ENCODE measurements at regions not wholly inside any gene's neighbourhood (a gene's known extent, or its start where the extent isn't known, plus 50 kb on each side); places are given as distances from the start of the nearest gene placed in this dataset.
A peak's percentile ranks its signal among the peaks of the same experiment; 100 is the strongest.
"Not testable (repeated sequence)": the region's sequence is repeated elsewhere in the genome, so short reads cannot be mapped to it uniquely, and the experiment has no call there.

GRCh38 chrX:124256216-124256615, 76.2 kb upstream of the TEX13D start:
- H3K4me3 Mint-ChIP-seq: no peak overlapping the region
- peaks cover 0 to 5% of the 10 kb centered on the region in 2 donors for H3K4me1 Mint-ChIP-seq
- H3K36me3 Mint-ChIP-seq: no peaks in the 10 kb centered on the region
- no peak overlapping the region for H3K27ac Mint-ChIP-seq
- DNase-seq (no peak), ATAC-seq (replicated peaks) (no peak)
- no peaks in the 10 kb centered on the region for H3K27me3 Mint-ChIP-seq
- H3K9me3 Mint-ChIP-seq: no peaks in the 10 kb centered on the region

DNA sequence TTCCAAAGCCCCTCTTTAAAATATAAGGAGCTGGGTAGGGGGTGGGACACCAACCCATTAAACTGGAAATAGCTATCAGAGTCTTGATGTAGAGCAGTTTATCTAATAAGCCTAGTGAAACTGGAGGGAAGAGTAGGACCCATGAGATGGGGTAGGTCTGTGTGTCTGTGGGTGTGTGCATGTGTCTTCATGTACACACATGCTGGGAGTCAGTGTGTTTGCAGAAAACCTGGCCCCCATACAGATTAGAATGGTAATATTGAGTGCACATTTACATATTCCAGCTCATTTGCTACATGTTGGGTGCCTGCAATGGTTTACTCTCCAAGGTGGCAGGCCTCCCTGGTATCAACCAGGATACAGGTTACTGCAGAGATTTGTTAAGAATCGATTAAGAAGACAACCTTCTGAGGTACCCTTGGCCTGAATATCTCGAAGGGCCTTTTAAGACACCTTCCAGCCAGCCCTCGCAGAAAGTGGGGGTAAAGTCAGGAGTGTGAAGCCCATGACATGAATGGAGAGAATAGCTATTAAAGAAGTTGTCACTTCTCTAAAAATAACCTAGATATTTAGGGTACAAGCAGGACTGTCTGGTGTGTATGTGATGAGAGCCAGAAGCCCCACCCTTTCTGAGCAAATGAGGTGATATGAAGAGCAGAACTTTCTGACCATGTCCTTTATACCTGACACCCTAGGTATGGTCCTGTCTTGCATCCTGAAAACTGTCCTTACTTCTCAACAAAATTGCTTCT, 75.7 kb upstream of the TEX13D start:
- Mint-ChIP-seq H3K27me3 (no peaks in the 10 kb centered on the region), H3K27ac (no peak overlapping the region), H3K4me1 (peaks cover 0 to 5% of the 10 kb centered on the region in 2 donors), H3K36me3 (no peaks in the 10 kb centered on the region), H3K9me3 (no peaks in the 10 kb centered on the region), H3K4me3 (no peak overlapping the region)
- DNase-seq (no peak), ATAC-seq (replicated peaks) (no peak)

GRCh38 chrX:124257924-124258702, 74.3 kb upstream of the TEX13D start:
- H3K27me3 Mint-ChIP-seq: no peaks in the 10 kb centered on the region
- peaks cover 0 to 5% of the 10 kb centered on the region in 2 donors for H3K4me1 Mint-ChIP-seq
- no peak overlapping the region for H3K4me3 Mint-ChIP-seq
- peak; percentile 38 to 57 for ATAC-seq (replicated peaks)
- H3K9me3 Mint-ChIP-seq: no peaks in the 10 kb centered on the region
- no peaks in the 10 kb centered on the region for H3K36me3 Mint-ChIP-seq
- no peak for DNase-seq
- peak overlapping the region; percentile 9 for H3K27ac Mint-ChIP-seq

DNA sequence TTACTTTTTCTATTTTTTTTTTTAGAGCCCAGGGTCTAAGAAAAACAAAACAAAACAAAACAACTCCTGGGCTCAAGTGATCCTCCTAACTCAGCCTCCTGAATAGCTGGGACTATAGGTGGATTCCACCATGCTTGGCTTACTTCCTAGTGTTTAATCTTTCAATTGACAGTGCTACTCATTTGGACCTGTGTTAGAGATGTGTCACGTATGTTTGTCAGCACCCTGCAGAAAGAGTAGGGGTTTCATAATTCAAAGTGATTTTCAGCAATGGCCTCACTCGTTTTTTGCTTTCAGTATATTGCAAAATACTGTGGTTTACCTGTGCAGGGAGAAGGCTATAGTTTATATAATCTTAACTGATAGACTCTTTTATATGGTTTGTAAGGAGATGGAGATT, 71.6 kb upstream of the TEX13D start:
- H3K4me1 Mint-ChIP-seq: peaks cover 3 to 9% of the 10 kb centered on the region in 2 donors
- no peak for DNase-seq
- H3K9me3 Mint-ChIP-seq: no peaks in the 10 kb centered on the region
- no peaks in the 10 kb centered on the region for H3K36me3 Mint-ChIP-seq
- no peak for ATAC-seq (replicated peaks)
- H3K27ac Mint-ChIP-seq: no peak overlapping the region
- no peaks in the 10 kb centered on the region for H3K27me3 Mint-ChIP-seq
- H3K4me3 Mint-ChIP-seq: no peak overlapping the region

- no peak overlapping the region for H3K4me3 Mint-ChIP-seq
- H3K9me3 Mint-ChIP-seq: no peaks in the 10 kb centered on the region
- DNase-seq: no peak
- H3K4me1 Mint-ChIP-seq: peaks cover 5 to 7% of the 10 kb centered on the region in 2 donors
- no peak for ATAC-seq (replicated peaks)
- no peaks in the 10 kb centered on the region for H3K27me3 Mint-ChIP-seq
- H3K36me3 Mint-ChIP-seq: no peaks in the 10 kb centered on the region
- no peak overlapping the region for H3K27ac Mint-ChIP-seq
Observed at GRCh38 chrX:124263743-124264142, 68.7 kb upstream of the TEX13D start.

DNA sequence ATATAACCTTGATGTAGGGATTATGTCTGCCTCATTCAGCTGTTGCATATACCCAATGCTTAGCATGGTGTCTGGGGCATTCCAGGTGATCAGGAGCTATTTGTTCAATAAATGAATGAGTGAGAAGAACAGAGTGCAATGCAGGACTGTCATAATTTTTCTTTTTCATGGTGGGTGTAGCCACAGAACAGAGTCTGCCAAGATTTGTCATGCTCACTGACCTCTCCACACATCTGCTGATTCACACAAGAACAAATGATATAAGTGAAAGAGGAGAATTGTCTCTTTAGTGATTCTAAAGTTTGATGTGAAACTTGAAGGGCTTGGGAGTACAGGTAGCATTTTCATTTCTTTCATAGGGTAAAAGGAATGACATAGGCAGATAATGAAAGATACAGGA, 64.4 kb upstream of the TEX13D start:
- H3K36me3 Mint-ChIP-seq: no peaks in the 10 kb centered on the region
- H3K27me3 Mint-ChIP-seq: no peaks in the 10 kb centered on the region
- H3K4me1 Mint-ChIP-seq: peaks cover 5 to 7% of the 10 kb centered on the region in 2 donors
- H3K4me3 Mint-ChIP-seq: no peak overlapping the region
- ATAC-seq (replicated peaks) (no peak), DNase-seq (no peak)
- H3K9me3 Mint-ChIP-seq: peaks cover 2 to 5% of the 10 kb centered on the region in 2 donors
- H3K27ac Mint-ChIP-seq: no peak overlapping the region

DNA sequence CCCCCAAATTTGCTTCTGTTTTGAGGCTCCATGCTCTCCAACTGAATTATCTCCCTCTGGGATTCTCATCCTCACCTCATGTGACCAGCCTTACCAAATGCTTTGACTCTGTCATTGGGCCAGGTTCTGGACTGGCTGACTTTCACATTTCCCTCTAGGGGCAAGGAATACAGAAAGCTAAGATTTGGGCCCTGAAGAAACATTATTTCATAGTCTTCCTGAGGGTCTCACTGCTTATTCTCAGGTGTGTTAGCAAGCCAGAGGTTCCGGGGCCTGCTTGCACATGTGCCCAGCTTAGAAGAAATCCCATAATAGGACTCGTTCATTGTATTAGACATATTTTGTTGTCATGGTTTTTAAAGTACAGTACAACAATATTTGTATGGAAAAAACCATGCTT, 62.6 kb upstream of the TEX13D start:
- peaks cover 5 to 7% of the 10 kb centered on the region in 2 donors for H3K4me1 Mint-ChIP-seq
- no peaks in the 10 kb centered on the region for H3K27me3 Mint-ChIP-seq
- H3K27ac Mint-ChIP-seq: no peak overlapping the region
- ATAC-seq (replicated peaks) (no peak), DNase-seq (no peak)
- H3K9me3 Mint-ChIP-seq: peaks cover 2 to 5% of the 10 kb centered on the region in 2 donors
- H3K4me3 Mint-ChIP-seq: no peak overlapping the region
- no peaks in the 10 kb centered on the region for H3K36me3 Mint-ChIP-seq

DNA sequence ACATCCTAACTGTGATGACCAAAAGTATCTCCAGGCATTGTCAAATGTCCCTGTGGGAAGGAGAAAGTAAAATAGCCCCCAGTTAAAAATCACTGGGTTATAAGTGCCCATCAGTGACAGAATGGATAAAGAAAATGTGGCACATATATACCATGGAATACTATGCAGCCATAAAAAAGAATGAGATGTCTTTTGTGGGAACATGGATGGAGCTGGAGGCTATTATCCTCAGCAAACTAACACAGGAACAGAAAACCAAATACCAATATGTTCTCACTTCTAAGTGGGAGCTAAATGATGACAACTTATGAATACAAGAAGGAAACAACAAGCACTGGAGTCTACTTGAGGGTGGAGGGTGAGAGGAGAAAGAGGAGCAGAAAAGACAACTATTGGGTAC, 60.9 kb upstream of the TEX13D start:
- H3K27me3 Mint-ChIP-seq; H3K27ac Mint-ChIP-seq; ATAC-seq (replicated peaks); H3K4me1 Mint-ChIP-seq; H3K36me3 Mint-ChIP-seq; H3K4me3 Mint-ChIP-seq; H3K9me3 Mint-ChIP-seq; DNase-seq: not testable (repeated sequence)

DNA sequence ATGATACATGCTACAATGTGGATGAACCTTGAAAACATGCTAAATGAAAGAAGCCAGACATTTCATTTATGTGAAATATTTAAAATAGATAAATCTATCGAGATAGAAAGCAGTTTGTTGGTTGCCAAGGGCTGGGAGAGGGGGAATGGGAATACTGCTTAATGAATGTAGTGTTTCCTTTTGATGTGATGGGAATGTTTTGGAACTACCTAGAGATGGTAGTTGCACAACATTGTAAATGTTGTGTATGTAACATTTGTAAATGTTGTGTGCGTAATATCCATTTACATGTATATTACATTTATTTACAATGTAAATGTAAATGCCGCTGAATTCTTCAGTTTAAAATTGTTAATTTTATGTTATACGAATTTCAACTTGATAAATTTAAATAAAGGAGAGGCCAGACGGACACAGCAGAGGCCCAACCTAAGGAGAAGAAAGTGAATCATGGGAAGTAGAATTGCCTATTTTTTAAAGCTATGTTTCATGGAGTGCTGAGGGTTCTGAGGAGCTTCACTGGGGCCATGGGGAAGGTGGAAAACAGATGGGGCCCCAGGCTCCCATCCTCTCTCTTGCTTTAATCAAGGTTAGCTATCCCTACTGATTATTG, 60.0 kb upstream of the TEX13D start:
- no peak for DNase-seq
- no peak overlapping the region for H3K27ac Mint-ChIP-seq
- H3K9me3 Mint-ChIP-seq: peaks cover 2 to 5% of the 10 kb centered on the region in 2 donors
- H3K27me3 Mint-ChIP-seq: no peaks in the 10 kb centered on the region
- H3K4me1 Mint-ChIP-seq: no peaks in the 10 kb centered on the region
- no peak for ATAC-seq (replicated peaks)
- H3K36me3 Mint-ChIP-seq: no peaks in the 10 kb centered on the region
- H3K4me3 Mint-ChIP-seq: no peak overlapping the region

GRCh38 chrX:124274438-124275181, 57.9 kb upstream of the TEX13D start:
- Mint-ChIP-seq H3K4me1 (no peaks in the 10 kb centered on the region), H3K27ac (no peak overlapping the region), H3K9me3 (peaks cover 2 to 5% of the 10 kb centered on the region in 2 donors), H3K4me3 (no peak overlapping the region), H3K27me3 (no peaks in the 10 kb centered on the region), H3K36me3 (no peaks in the 10 kb centered on the region)
- DNase-seq: no peak
- ATAC-seq (replicated peaks): no peak

- DNase-seq: no peak
- Mint-ChIP-seq H3K4me3 (no peak overlapping the region), H3K36me3 (no peaks in the 10 kb centered on the region), H3K4me1 (no peaks in the 10 kb centered on the region), H3K27ac (no peak overlapping the region), H3K9me3 (peaks cover 2 to 5% of the 10 kb centered on the region in 2 donors), H3K27me3 (no peaks in the 10 kb centered on the region)
- no peak for ATAC-seq (replicated peaks)
Observed at GRCh38 chrX:124275182-124275894, 57.1 kb upstream of the TEX13D start.

- H3K4me3 Mint-ChIP-seq: no peak overlapping the region
- peaks cover 2 to 6% of the 10 kb centered on the region in 2 donors for H3K4me1 Mint-ChIP-seq
- H3K27ac Mint-ChIP-seq: no peak overlapping the region
- no peaks in the 10 kb centered on the region for H3K9me3 Mint-ChIP-seq
- ATAC-seq (replicated peaks) (no peak), DNase-seq (no peak)
- H3K27me3 Mint-ChIP-seq: no peaks in the 10 kb centered on the region
- no peaks in the 10 kb centered on the region for H3K36me3 Mint-ChIP-seq
Observed at GRCh38 chrX:124280294-124280902, 52.1 kb upstream of the TEX13D start.

DNA sequence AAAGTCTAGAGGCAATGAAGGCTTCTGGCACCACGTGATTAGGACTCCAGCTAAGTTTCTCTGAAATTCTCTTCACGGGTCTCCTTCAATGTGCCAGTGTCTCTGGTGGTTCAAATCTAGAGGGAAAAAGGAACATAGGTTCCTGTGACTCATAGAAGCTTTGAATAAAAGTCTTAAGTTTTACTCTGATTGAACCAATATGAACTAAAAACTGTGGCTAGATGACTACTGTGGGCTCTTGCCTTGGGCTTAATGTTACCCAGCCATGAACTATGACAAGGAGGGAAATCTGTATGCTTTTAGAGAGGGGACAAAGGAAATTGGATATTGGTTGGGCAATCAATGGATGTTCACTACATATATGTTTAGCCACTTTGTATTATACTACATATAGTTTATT, 49.9 kb upstream of the TEX13D start:
- H3K4me1 Mint-ChIP-seq: peaks cover 2 to 6% of the 10 kb centered on the region in 2 donors
- H3K27ac Mint-ChIP-seq: no peak overlapping the region
- no peaks in the 10 kb centered on the region for H3K36me3 Mint-ChIP-seq
- H3K9me3 Mint-ChIP-seq: no peaks in the 10 kb centered on the region
- no peak overlapping the region for H3K4me3 Mint-ChIP-seq
- no peak for ATAC-seq (replicated peaks)
- DNase-seq: no peak
- H3K27me3 Mint-ChIP-seq: no peaks in the 10 kb centered on the region
